SU-DHL-6 (cell line): ENCODE measurements at regions not wholly inside any gene's neighbourhood (a gene's known extent, or its start where the extent isn't known, plus 50 kb on each side); places are given as distances from the start of the nearest gene placed in this dataset.

ENCODE experiments used
- H2AFZ ChIP-seq: fragments of 200-600 bp; sonication (generic); 2 replicates; pipeline ENCODE4 v1.6.1; 2014; ENCODE audit warnings: low read depth, mild to moderate bottlenecking, moderate library complexity, mixed read lengths, antibody characterized with exemption, low read length; ENCODE audit not compliant: severe bottlenecking
- H3F3A ChIP-seq: fragments of 200-600 bp; shearing (Covaris generic); 2 replicates; pipeline ENCODE4 v1.6.0; 2016; ENCODE audit warnings: antibody characterized with exemption, mild to moderate bottlenecking; ENCODE audit not compliant: insufficient read depth
- H3K27ac ChIP-seq: fragments of 200-600 bp; sonication (generic); 2 replicates; pipeline ENCODE4 v1.5.1; 2016; ENCODE audit warnings: low read depth, mild to moderate bottlenecking, low read length, moderate library complexity, mixed read lengths
- H3K27me3 ChIP-seq: fragments of 200-600 bp; sonication (generic), shearing (Covaris generic); 2 replicates; pipeline ENCODE4 v1.6.0; 2014; ENCODE audit warnings: mild to moderate bottlenecking, low read length
- H3K36me3 ChIP-seq: fragments of 200-600 bp; sonication (generic); 2 replicates; pipeline ENCODE4 v1.6.1; 2014; ENCODE audit warnings: mild to moderate bottlenecking, low read length, mixed read lengths
- H3K4me2 ChIP-seq: fragments of 300-600, 200-600 bp; shearing (Covaris generic), sonication (generic); 2 replicates; pipeline ENCODE4 v1.6.0; 2014; ENCODE audit warnings: low read length, low read depth, mild to moderate bottlenecking; ENCODE audit not compliant: poor library complexity, severe bottlenecking
- H3K4me3 ChIP-seq: fragments of 200-600 bp; sonication (generic); 2 replicates; pipeline ENCODE4 v1.5.1; 2014; ENCODE audit warnings: antibody characterized with exemption, low read length, mild to moderate bottlenecking, mixed read lengths; ENCODE audit not compliant: insufficient read depth, poor library complexity, severe bottlenecking
- H3K79me2 ChIP-seq: fragments of 200-600 bp; sonication (generic); 2 replicates; pipeline ENCODE4 v1.6.1; 2014; ENCODE audit warnings: mild to moderate bottlenecking, low read length, moderate library complexity; ENCODE audit not compliant: insufficient read depth
- H3K9ac ChIP-seq: fragments of 200-600 bp; sonication (generic); 2 replicates; pipeline ENCODE4 v1.7.0; 2014; ENCODE audit warnings: mild to moderate bottlenecking, low read length
- H3K9me2 ChIP-seq: fragments of 200-600 bp; sonication (generic); replicated peaks from 2 replicates; pipeline ENCODE4 v1.6.1; 2014; ENCODE audit warnings: low read length; ENCODE audit not compliant: insufficient read depth
- H3K9me3 ChIP-seq: fragments of 200-600 bp; sonication (generic); 2 replicates; pipeline ENCODE4 v1.6.1; 2014; ENCODE audit warnings: low read length, mixed read lengths; ENCODE audit not compliant: insufficient read depth
- H4K20me1 ChIP-seq: fragments of 200-600 bp; sonication (generic); 2 replicates; pipeline ENCODE4 v1.6.1; 2014; ENCODE audit warnings: low read depth, mild to moderate bottlenecking, antibody characterized with exemption, low read length, moderate library complexity, mixed read lengths
- EZH2phosphoT487 ChIP-seq: fragments of 200-600 bp; sonication (generic), shearing (Covaris generic); conservative IDR thresholded peaks from 2 replicates; pipeline ENCODE4 v1.6.1; 2018; ENCODE audit warnings: mild to moderate bottlenecking, antibody characterized with exemption, low read length, moderate library complexity, mixed read lengths
- TF ChIP-seq, protein P1 (sequence below): fragments of 200-600 bp; sonication (generic); IDR thresholded peaks from one replicate; pipeline ENCODE4 v1.5.1; 2017; ENCODE audit warnings: antibody characterized with exemption, mild to moderate bottlenecking, low read length, moderate library complexity; ENCODE audit not compliant: insufficient read depth, poor library complexity, severe bottlenecking

DNA sequence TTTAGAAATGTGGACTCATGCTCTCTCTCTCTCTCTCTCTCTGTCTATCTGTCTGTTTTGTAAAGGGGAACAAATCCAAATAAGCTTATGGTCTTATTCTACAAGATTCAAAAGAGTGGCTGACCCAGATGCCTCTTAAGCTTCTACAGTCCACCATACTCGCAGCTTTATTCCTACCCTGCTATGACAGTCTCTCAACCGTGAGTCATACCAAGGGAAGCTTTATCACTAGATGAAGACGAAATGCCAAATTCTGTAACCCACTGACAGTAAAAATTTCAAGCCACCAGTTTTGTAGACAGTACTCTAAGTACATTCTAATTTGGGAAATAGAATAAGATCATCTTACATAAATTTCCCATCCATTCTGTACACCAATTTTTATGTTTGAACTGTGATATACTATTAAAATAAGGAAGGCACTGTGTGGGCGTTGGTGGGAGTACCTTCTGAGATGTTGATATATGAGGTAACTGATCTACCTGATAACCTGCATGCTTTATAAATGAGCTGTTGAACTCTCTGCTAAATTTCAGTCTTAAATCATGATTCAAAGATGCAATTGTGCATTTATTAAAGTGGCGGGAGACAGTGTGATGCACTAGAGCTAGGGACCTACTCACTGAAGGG lies 153.2 kb downstream of the KLF6 start:
- Histone ChIP-seq H3K27ac (no peak overlapping the region), H3K9me3 (no peaks in the 10 kb centered on the region), H3K36me3 (no peaks in the 10 kb centered on the region), H2AFZ (no peak overlapping the region), H3K4me3 (no peak overlapping the region), H3K27me3 (no peaks in the 10 kb centered on the region), H3K9me2 (no peaks in the 10 kb centered on the region), H4K20me1 (no peaks in the 10 kb centered on the region), H3K79me2 (no peaks in the 10 kb centered on the region), H3K9ac (no peak overlapping the region), H3K4me2 (no peak overlapping the region), H3F3A (no peaks in the 10 kb centered on the region)
- TF ChIP-seq, protein P1, sequence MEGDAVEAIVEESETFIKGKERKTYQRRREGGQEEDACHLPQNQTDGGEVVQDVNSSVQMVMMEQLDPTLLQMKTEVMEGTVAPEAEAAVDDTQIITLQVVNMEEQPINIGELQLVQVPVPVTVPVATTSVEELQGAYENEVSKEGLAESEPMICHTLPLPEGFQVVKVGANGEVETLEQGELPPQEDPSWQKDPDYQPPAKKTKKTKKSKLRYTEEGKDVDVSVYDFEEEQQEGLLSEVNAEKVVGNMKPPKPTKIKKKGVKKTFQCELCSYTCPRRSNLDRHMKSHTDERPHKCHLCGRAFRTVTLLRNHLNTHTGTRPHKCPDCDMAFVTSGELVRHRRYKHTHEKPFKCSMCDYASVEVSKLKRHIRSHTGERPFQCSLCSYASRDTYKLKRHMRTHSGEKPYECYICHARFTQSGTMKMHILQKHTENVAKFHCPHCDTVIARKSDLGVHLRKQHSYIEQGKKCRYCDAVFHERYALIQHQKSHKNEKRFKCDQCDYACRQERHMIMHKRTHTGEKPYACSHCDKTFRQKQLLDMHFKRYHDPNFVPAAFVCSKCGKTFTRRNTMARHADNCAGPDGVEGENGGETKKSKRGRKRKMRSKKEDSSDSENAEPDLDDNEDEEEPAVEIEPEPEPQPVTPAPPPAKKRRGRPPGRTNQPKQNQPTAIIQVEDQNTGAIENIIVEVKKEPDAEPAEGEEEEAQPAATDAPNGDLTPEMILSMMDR: no peak
- no peak for TF ChIP-seq EZH2phosphoT487

DNA sequence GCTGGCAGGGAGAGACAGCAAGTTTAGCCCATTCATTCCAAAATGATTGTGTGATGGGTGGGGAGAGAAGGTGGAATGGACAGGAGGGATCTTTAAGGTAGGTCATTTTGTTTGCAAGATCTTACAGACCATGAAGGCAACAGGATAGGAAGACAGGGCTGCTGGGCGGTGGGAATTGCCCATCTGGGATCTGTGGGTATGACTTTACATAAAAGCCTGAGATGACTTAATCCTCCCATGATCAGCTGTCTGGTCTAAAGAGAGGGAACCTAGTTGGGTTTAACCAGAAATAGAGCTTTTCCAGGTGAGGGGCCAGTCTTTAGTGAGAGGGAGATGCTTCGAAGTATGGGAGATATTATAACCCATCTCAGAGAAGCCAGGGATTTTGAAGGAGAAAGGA lies 153.7 kb downstream of the KLF6 start:
- no peaks in the 10 kb centered on the region for H3K79me2 ChIP-seq
- H3K4me3 ChIP-seq: no peak overlapping the region
- H3K9me2 ChIP-seq: no peaks in the 10 kb centered on the region
- H2AFZ ChIP-seq: no peak overlapping the region
- H3K9me3 ChIP-seq: no peaks in the 10 kb centered on the region
- H3K27ac ChIP-seq: no peak overlapping the region
- TF ChIP-seq EZH2phosphoT487: no peak
- TF ChIP-seq, protein P1: no peak
- no peak overlapping the region for H3K9ac ChIP-seq
- no peaks in the 10 kb centered on the region for H4K20me1 ChIP-seq
- no peaks in the 10 kb centered on the region for H3K27me3 ChIP-seq
- no peaks in the 10 kb centered on the region for H3K36me3 ChIP-seq
- no peak overlapping the region for H3K4me2 ChIP-seq
- H3F3A ChIP-seq: no peaks in the 10 kb centered on the region

DNA sequence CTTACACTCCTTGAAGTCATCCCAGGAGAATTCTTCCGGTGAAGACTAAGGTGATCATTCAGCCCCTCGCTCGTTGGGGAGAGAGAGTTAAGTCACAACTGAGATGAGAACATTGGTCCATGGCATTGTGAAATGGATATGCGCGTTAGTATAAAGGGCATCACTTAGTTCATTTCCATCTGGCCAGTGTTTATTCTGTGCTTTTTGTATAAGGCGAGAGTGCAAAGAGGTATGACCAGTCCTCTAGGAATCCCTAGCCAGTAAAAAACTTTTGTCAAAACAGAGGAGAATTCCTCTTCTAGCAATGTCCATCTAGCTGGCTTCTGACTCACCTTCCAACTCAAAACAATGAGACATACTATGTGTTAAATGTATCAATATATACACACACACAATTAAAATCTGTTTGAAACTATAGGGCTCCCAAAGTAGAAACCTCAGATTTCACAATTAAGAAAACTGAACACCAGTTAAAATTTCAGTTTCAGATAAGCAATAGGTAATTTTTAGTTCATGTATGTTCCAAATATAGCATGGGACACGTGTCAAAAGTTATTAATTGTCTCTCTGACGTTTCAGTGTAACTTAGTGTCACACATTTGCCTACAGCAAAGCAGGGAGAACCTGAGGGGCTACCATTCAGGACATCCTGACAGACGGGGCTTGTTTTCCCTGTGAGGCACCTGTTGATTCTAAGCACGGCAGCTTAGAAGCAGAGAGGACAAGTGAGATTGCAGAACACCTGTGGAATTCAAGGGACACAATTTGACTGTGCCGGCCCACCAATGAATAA lies 158.9 kb downstream of the KLF6 start:
- no peaks in the 10 kb centered on the region for H3K9me3 ChIP-seq
- H3K4me3 ChIP-seq: no peak overlapping the region
- no peaks in the 10 kb centered on the region for H4K20me1 ChIP-seq
- H3K27me3 ChIP-seq: no peaks in the 10 kb centered on the region
- no peaks in the 10 kb centered on the region for H3K9me2 ChIP-seq
- H3K36me3 ChIP-seq: no peaks in the 10 kb centered on the region
- H3K9ac ChIP-seq: no peak overlapping the region
- H3F3A ChIP-seq: no peaks in the 10 kb centered on the region
- TF ChIP-seq, protein P1: no peak
- TF ChIP-seq EZH2phosphoT487: no peak
- H3K4me2 ChIP-seq: no peak overlapping the region
- H3K27ac ChIP-seq: no peak overlapping the region
- no peaks in the 10 kb centered on the region for H3K79me2 ChIP-seq
- H2AFZ ChIP-seq: no peak overlapping the region
